ENCODE measurements at regions not wholly inside any gene's neighbourhood (a gene's known extent, or its start where the extent isn't known, plus 50 kb on each side); places are given as distances from the start of the nearest gene placed in this dataset.

GRCh38 chr2:236795861-236796219, 226.2 kb downstream of the ACKR3 start:
- no peak for TF ChIP-seq CTCF (IDR thresholded peaks at IDR 0.05; ENCODE audit: insufficient read depth, low read depth, low read length)
- no peak for DNase-seq (ENCODE audit: low read depth)
- Histone ChIP-seq H3K27me3 (ENCODE audit: control insufficient read depth, insufficient read depth, low read length) (peaks cover 16% of the 10 kb centered on the region), H3K4me3 (ENCODE audit: low read depth, low read length) (no peak overlapping the region), H3K36me3 (ENCODE audit: control insufficient read depth, insufficient read depth, low read length) (no peaks in the 10 kb centered on the region)
- POLR2A ChIA-PET: no interaction called here
- CTCF ChIA-PET: no interaction called here

- Histone ChIP-seq H3K36me3 (ENCODE audit: control insufficient read depth, insufficient read depth, low read length) (no peaks in the 10 kb centered on the region), H3K27me3 (ENCODE audit: control insufficient read depth, insufficient read depth, low read length) (peaks cover 16% of the 10 kb centered on the region), H3K4me3 (ENCODE audit: low read depth, low read length) (no peak overlapping the region)
- CTCF ChIA-PET: no interaction called here
- POLR2A ChIA-PET: no interaction called here
- DNase-seq (ENCODE audit: low read depth): no peak
- TF ChIP-seq CTCF (IDR thresholded peaks at IDR 0.05; ENCODE audit: insufficient read depth, low read depth, low read length): no peak
Measured at GRCh38 chr2:236796236-236796635, 226.6 kb downstream of the ACKR3 start.

GRCh38 chr2:236797411-236797810, 227.8 kb downstream of the ACKR3 start:
- Histone ChIP-seq H3K4me3 (ENCODE audit: low read depth, low read length) (no peak overlapping the region), H3K27me3 (ENCODE audit: control insufficient read depth, insufficient read depth, low read length) (peaks cover 13% of the 10 kb centered on the region), H3K36me3 (ENCODE audit: control insufficient read depth, insufficient read depth, low read length) (no peaks in the 10 kb centered on the region)
- no peak for DNase-seq (ENCODE audit: low read depth)
- ChIA-PET POLR2A (no interaction called here), CTCF (no interaction called here)
- no peak for TF ChIP-seq CTCF (IDR thresholded peaks at IDR 0.05; ENCODE audit: insufficient read depth, low read depth, low read length)

GRCh38 chr2:236798491-236798890, 228.9 kb downstream of the ACKR3 start:
- Histone ChIP-seq H3K27me3 (ENCODE audit: control insufficient read depth, insufficient read depth, low read length) (peaks cover 12% of the 10 kb centered on the region), H3K4me3 (ENCODE audit: low read depth, low read length) (no peak overlapping the region), H3K36me3 (ENCODE audit: control insufficient read depth, insufficient read depth, low read length) (no peaks in the 10 kb centered on the region)
- no peak for TF ChIP-seq CTCF (IDR thresholded peaks at IDR 0.05; ENCODE audit: insufficient read depth, low read depth, low read length)
- CTCF ChIA-PET: no interaction called here
- DNase-seq (ENCODE audit: low read depth): no peak
- POLR2A ChIA-PET: no interaction called here

DNA sequence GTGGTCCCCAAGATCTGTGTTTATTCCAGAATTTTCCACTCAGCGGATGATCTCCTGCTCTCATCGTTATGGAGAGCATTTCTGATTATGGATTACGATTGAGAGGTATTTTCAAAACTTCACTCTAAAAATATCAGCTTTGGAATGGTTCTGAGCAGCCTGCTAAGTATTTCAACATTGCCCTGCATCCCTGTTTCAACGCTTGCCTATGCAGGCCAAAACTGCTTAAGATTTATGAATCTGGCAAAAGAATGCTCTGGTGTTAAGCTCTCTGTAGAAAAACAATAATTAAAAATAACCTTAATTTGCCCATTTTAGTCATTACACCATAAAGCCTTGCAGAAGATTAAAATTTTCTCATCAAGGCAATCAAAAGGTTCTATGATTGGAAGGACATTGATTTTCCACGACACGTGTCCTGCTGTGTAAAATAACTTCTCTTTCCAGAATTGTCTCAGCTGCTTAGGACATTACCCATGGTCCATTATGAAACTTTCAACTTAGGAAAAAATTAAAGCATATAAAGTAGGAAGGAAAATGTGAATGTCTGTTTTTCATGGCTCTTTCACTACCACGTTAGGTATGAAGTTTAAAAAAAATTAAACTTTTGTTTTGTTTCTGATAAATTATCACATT, 229.9 kb downstream of the ACKR3 start:
- ChIA-PET CTCF (no interaction called here), POLR2A (no interaction called here)
- H3K27me3 ChIP-seq (ENCODE audit: control insufficient read depth, insufficient read depth, low read length): peaks cover 13% of the 10 kb centered on the region
- no peak for DNase-seq (ENCODE audit: low read depth)
- no peaks in the 10 kb centered on the region for H3K36me3 ChIP-seq (ENCODE audit: control insufficient read depth, insufficient read depth, low read length)
- TF ChIP-seq CTCF (IDR thresholded peaks at IDR 0.05; ENCODE audit: insufficient read depth, low read depth, low read length): no peak
- H3K4me3 ChIP-seq (ENCODE audit: low read depth, low read length): no peak overlapping the region
